Trophoblast cell (in vitro differentiated cells and primary cell): ENCODE measurements at regions not wholly inside any gene's neighbourhood (a gene's known extent, or its start where the extent isn't known, plus 50 kb on each side); places are given as distances from the start of the nearest gene placed in this dataset.
"Not testable (repeated sequence)": the region's sequence is repeated elsewhere in the genome, so short reads cannot be mapped to it uniquely, and the experiment has no call there.

Source experiments
- DNase-seq, 2 donors: peaks; one replicate each; pipeline ENCODE4 v3.0.0-alpha.2; 2016
- H2AFZ ChIP-seq: 2 replicates; pipeline ENCODE4 v1.6.1; 2013; ENCODE audit warnings: low read length, moderate library complexity, mild to moderate bottlenecking; ENCODE audit not compliant: insufficient read depth, poor library complexity
- H2AK5ac ChIP-seq: 2 replicates; pipeline ENCODE4 v1.6.1; 2013; ENCODE audit warnings: mild to moderate bottlenecking, low read length
- H2BK120ac ChIP-seq: 2 replicates; pipeline ENCODE4 v1.6.1; 2013; ENCODE audit warnings: low read length, mild to moderate bottlenecking, moderate library complexity; ENCODE audit not compliant: insufficient read depth, poor library complexity
- H2BK12ac ChIP-seq: 2 replicates; pipeline ENCODE4 v1.6.1; 2013; ENCODE audit warnings: mild to moderate bottlenecking, low read length, moderate library complexity
- H2BK5ac ChIP-seq: 2 replicates; pipeline ENCODE4 v1.6.1; 2013; ENCODE audit warnings: low read length, low read depth, moderate library complexity, mild to moderate bottlenecking; ENCODE audit not compliant: poor library complexity
- H3K14ac ChIP-seq: 2 replicates; pipeline ENCODE4 v1.6.1; 2013; ENCODE audit warnings: mild to moderate bottlenecking, low read length
- H3K18ac ChIP-seq: 2 replicates; pipeline ENCODE4 v1.6.1; 2013; ENCODE audit warnings: mild to moderate bottlenecking, low read length
- H3K23ac ChIP-seq: 2 replicates; pipeline ENCODE4 v1.6.1; 2013; ENCODE audit warnings: low read length
- H3K27ac ChIP-seq: 2 replicates; pipeline ENCODE4 v1.5.1; 2013; ENCODE audit warnings: low read depth, mild to moderate bottlenecking, inconsistent platforms, low read length, moderate library complexity
- H3K27me3 ChIP-seq: 2 replicates; pipeline ENCODE4 v1.6.1; 2013; ENCODE audit warnings: inconsistent platforms, mild to moderate bottlenecking, low read length, moderate library complexity; ENCODE audit not compliant: insufficient read depth
- H3K36me3 ChIP-seq, 2 experiments: 1 replicate in 1 of 2; 2 replicates in 1 of 2; pipeline ENCODE4 v1.6.1; 2013; ENCODE audit warnings: low read length in 2 of 2, mild to moderate bottlenecking in 2 of 2, moderate library complexity in 1 of 2; ENCODE audit not compliant: insufficient read depth in 2 of 2, control insufficient read depth in 1 of 2
- H3K4ac ChIP-seq: 2 replicates; pipeline ENCODE4 v1.6.1; 2013; ENCODE audit warnings: low read depth, mild to moderate bottlenecking, low read length, moderate library complexity
- H3K4me1 ChIP-seq, 2 experiments: 1 replicate in 1 of 2; 2 replicates in 1 of 2; pipeline ENCODE4 v1.6.1; 2013; ENCODE audit warnings: low read length in 2 of 2, mild to moderate bottlenecking in 2 of 2, moderate library complexity in 1 of 2; ENCODE audit not compliant: insufficient read depth in 2 of 2, control insufficient read depth in 1 of 2
- H3K4me2 ChIP-seq: 2 replicates; pipeline ENCODE4 v1.6.1; 2013; ENCODE audit warnings: inconsistent platforms, mild to moderate bottlenecking, low read length, moderate library complexity
- H3K4me3 ChIP-seq: 2 replicates; pipeline ENCODE4 v1.5.1; 2013; ENCODE audit warnings: mild to moderate bottlenecking, low read depth, low read length, inconsistent platforms
- H3K79me1 ChIP-seq: one replicate; pipeline ENCODE4 v1.6.1; 2013; ENCODE audit warnings: low read length
- H3K79me2 ChIP-seq: 2 replicates; pipeline ENCODE4 v1.6.1; 2013; ENCODE audit warnings: low read length, mild to moderate bottlenecking; ENCODE audit not compliant: control insufficient read depth, insufficient read depth, poor library complexity
- H3K9ac ChIP-seq: 2 replicates; pipeline ENCODE4 v1.6.1; 2013; ENCODE audit warnings: mild to moderate bottlenecking, low read length
- H3K9me3 ChIP-seq: 2 replicates; pipeline ENCODE4 v1.6.1; 2013; ENCODE audit warnings: low read depth, mild to moderate bottlenecking, control low read depth, inconsistent platforms, low read length; ENCODE audit not compliant: insufficient read depth
- H4K12ac ChIP-seq: 2 replicates; pipeline ENCODE4 v1.6.1; 2013; ENCODE audit warnings: low read depth, mild to moderate bottlenecking, low read length, moderate library complexity
- H4K8ac ChIP-seq: 2 replicates; pipeline ENCODE4 v1.6.1; 2013; ENCODE audit warnings: low read depth, mild to moderate bottlenecking, low read length, moderate library complexity
- H4K91ac ChIP-seq: one replicate; pipeline ENCODE4 v1.6.1; 2013; ENCODE audit warnings: low read depth, mild to moderate bottlenecking, low read length, moderate library complexity
- whole genome bisulfite sequencing: extraction: QIAGEN DNeasy Blood & Tissue Kit; methylation state at CpG from one replicate; pipeline ENCODE4 v1.1.7; 2013; ENCODE audit warnings: missing lambda C conversion rate; ENCODE audit not compliant: insufficient read length, insufficient coverage; ENCODE audit errors: extremely low coverage; 5-methylcytosine and 5-hydroxymethylcytosine counted together

- H2BK5ac ChIP-seq = no peak overlapping the region
- no peak overlapping the region for H3K18ac ChIP-seq
- no peak overlapping the region for H3K23ac ChIP-seq
- H3K4me1 ChIP-seq = no peaks in the 10 kb centered on the region
- H2BK120ac ChIP-seq = no peak overlapping the region
- no peaks in the 10 kb centered on the region for H3K79me2 ChIP-seq
- H3K9me3 ChIP-seq = no peaks in the 10 kb centered on the region
- DNase-seq = no peak
- H2AK5ac ChIP-seq = no peak overlapping the region
- H3K27me3 ChIP-seq = no peaks in the 10 kb centered on the region
- H4K8ac ChIP-seq = no peak overlapping the region
- no peak overlapping the region for H3K9ac ChIP-seq
- no peak overlapping the region for H3K4ac ChIP-seq
- no peak overlapping the region for H2BK12ac ChIP-seq
- no peak overlapping the region for H3K27ac ChIP-seq
- H3K36me3 ChIP-seq = no peaks in the 10 kb centered on the region
- WGBS = no CpG with 5 or more reads among the region's 1 CpG
- H4K91ac ChIP-seq = no peak overlapping the region
- H3K79me1 ChIP-seq = no peaks in the 10 kb centered on the region
- H2AFZ ChIP-seq = no peak overlapping the region
- no peak overlapping the region for H4K12ac ChIP-seq
- no peak overlapping the region for H3K4me3 ChIP-seq
- H3K14ac ChIP-seq = no peak overlapping the region
- H3K4me2 ChIP-seq = no peak overlapping the region
Observed at GRCh38 chr14:87030197-87030596, 962.8 kb downstream of the GALC start.

GRCh38 chr14:87020106-87020505 lies 972.9 kb downstream of the GALC start:
- not testable (repeated sequence) for H3K9me3 ChIP-seq, H4K12ac ChIP-seq, H4K91ac ChIP-seq, H3K4ac ChIP-seq, H3K79me2 ChIP-seq, H4K8ac ChIP-seq, H3K18ac ChIP-seq, H2BK5ac ChIP-seq, H3K4me2 ChIP-seq, H3K14ac ChIP-seq, H3K23ac ChIP-seq, H3K9ac ChIP-seq, H3K79me1 ChIP-seq, H3K36me3 ChIP-seq, H2AFZ ChIP-seq, H3K27me3 ChIP-seq, H3K27ac ChIP-seq, DNase-seq, H2AK5ac ChIP-seq, H3K4me3 ChIP-seq, H3K4me1 ChIP-seq, H2BK120ac ChIP-seq, H2BK12ac ChIP-seq
- WGBS = no CpG with 5 or more reads among the region's 4 CpGs

- Histone ChIP-seq H3K4me2 (no peak overlapping the region), H2BK120ac (no peak overlapping the region), H3K4me1 (no peaks in the 10 kb centered on the region), H4K8ac (no peak overlapping the region), H3K27me3 (no peaks in the 10 kb centered on the region), H3K4me3 (no peak overlapping the region), H2BK5ac (no peak overlapping the region), H3K4ac (no peak overlapping the region), H2AK5ac (no peak overlapping the region), H2AFZ (no peak overlapping the region), H4K12ac (no peak overlapping the region), H4K91ac (no peak overlapping the region), H3K27ac (no peak overlapping the region), H3K14ac (no peak overlapping the region), H2BK12ac (no peak overlapping the region), H3K79me2 (no peaks in the 10 kb centered on the region), H3K23ac (no peak overlapping the region), H3K9ac (no peak overlapping the region), H3K18ac (no peak overlapping the region), H3K36me3 (no peaks in the 10 kb centered on the region), H3K79me1 (no peaks in the 10 kb centered on the region), H3K9me3 (no peaks in the 10 kb centered on the region)
- no CpG with 5 or more reads among the region's 1 CpG for WGBS
- no peak for DNase-seq
Observed at GRCh38 chr14:87018294-87018693, 974.7 kb downstream of the GALC start.

GRCh38 chr14:87017335-87017734 lies 975.6 kb downstream of the GALC start:
- H3K27me3 ChIP-seq = no peaks in the 10 kb centered on the region
- no CpG with 5 or more reads among the region's 2 CpGs for WGBS
- no peak overlapping the region for H3K4me3 ChIP-seq

More at GRCh38 chr14:87017335-87017734, 975.6 kb downstream of the GALC start:
- no peak overlapping the region for H3K14ac ChIP-seq
- no peak overlapping the region for H2AK5ac ChIP-seq
- no peak overlapping the region for H2AFZ ChIP-seq
- H3K4me2 ChIP-seq = no peak overlapping the region
- H3K4me1 ChIP-seq = no peaks in the 10 kb centered on the region
- H3K36me3 ChIP-seq = no peaks in the 10 kb centered on the region
- no peak overlapping the region for H3K27ac ChIP-seq
- H3K18ac ChIP-seq = no peak overlapping the region
- no peak overlapping the region for H3K9ac ChIP-seq
- H3K9me3 ChIP-seq = no peaks in the 10 kb centered on the region
- H3K79me1 ChIP-seq = no peaks in the 10 kb centered on the region
- no peak overlapping the region for H3K4ac ChIP-seq
- no peak for DNase-seq
- no peak overlapping the region for H4K91ac ChIP-seq
- no peaks in the 10 kb centered on the region for H3K79me2 ChIP-seq
- H4K8ac ChIP-seq = no peak overlapping the region
- H2BK5ac ChIP-seq = no peak overlapping the region
- no peak overlapping the region for H3K23ac ChIP-seq
- H2BK120ac ChIP-seq = no peak overlapping the region
- H4K12ac ChIP-seq = no peak overlapping the region
- no peak overlapping the region for H2BK12ac ChIP-seq
